ENCODE measurements at regions not wholly inside any gene's neighbourhood (a gene's known extent, or its start where the extent isn't known, plus 50 kb on each side); places are given as distances from the start of the nearest gene placed in this dataset.

DNA sequence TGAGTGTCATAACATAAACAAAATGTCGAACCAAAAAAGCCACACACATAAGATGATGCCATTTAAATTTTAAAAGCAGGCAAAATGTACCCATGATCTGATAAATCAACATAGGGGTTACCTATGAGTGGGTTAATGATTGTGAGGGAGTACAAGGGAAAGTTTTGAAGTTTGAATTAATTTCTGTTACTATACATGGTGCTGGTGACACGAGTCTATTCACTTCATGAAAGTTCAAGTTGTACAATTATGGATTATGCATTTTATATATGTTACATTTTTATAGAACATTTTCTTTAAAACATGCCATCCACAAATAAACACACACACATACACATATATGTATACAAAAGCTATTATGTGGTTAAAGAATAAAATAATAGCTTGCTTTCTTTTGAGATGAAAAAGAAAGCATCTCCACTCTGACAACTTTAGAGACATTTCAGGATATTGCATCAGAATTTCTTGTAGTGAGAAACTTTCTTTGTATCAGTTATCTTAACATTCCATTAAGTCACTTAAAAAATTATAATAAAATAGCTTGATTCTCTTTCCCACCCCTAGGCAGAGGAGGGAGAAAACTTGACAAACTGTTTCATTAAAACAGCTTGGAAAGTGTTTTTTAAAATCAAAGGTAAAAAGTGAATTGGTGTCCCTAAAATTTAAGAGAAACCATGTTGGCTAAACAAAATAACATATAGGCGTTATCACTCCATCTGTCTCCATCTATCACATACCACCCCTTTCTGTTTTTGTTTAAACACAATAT is 891.8 kb upstream of the NDST4 start:
- TF ChIP-seq, protein P1, sequence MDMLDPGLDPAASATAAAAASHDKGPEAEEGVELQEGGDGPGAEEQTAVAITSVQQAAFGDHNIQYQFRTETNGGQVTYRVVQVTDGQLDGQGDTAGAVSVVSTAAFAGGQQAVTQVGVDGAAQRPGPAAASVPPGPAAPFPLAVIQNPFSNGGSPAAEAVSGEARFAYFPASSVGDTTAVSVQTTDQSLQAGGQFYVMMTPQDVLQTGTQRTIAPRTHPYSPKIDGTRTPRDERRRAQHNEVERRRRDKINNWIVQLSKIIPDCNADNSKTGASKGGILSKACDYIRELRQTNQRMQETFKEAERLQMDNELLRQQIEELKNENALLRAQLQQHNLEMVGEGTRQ (IDR thresholded peaks at IDR 0.05; ENCODE audit: low read depth, low read length) = no peak
- no peak for TF ChIP-seq SMC3 (IDR thresholded peaks at IDR 0.05; ENCODE audit: low read depth, low read length)
- TF ChIP-seq FOS (IDR thresholded peaks at IDR 0.05; ENCODE audit: low read depth, low read length) = no peak
- no peak for TF ChIP-seq NFE2L2 (IDR thresholded peaks at IDR 0.05; ENCODE audit: low read depth, low read length)
- no peak for TF ChIP-seq MXI1 (IDR thresholded peaks at IDR 0.05; ENCODE audit: borderline replicate concordance, low read depth, low read length)
- no peak for TF ChIP-seq RFX5 (IDR thresholded peaks at IDR 0.05; ENCODE audit: low read depth, low read length)
- TF ChIP-seq POLR2A (IDR thresholded peaks at IDR 0.05; ENCODE audit: low read depth, low read length) = no peak
- TF ChIP-seq CHD1 (IDR thresholded peaks at IDR 0.05; ENCODE audit: low read depth, low read length) = no peak
- H2BK5ac ChIP-seq (ENCODE audit: low read depth, low read length, poor library complexity, severe bottlenecking) = no peak overlapping the region
- ChIA-PET CTCF (no interaction called here), POLR2A (ENCODE audit: unreplicated experiment) (no interaction called here)
- no peak for DNase-seq
- no peak overlapping the region for H2BK20ac ChIP-seq (ENCODE audit: low read depth, low read length)
- no peak overlapping the region for H2AK9ac ChIP-seq (replicated peaks; ENCODE audit: low read depth, low read length, poor library complexity)
- no peak overlapping the region for H4K5ac ChIP-seq (ENCODE audit: low read depth, low read length)
- no peaks in the 10 kb centered on the region for H3K79me1 ChIP-seq (ENCODE audit: low read depth in 1 of 2, low read length in 2 of 2)
- WGBS, 2 experiments (ENCODE audit: extremely low coverage in 2 of 2, insufficient read length in 1 of 2) = no CpG with 5 or more reads among the region's 3 CpGs
- no peak overlapping the region for H3K14ac ChIP-seq (replicated peaks; ENCODE audit: low read depth, low read length)
- in situ Hi-C loops (cut with MboI; ENCODE audit: low sequenced_read_pairs) = no loop called here
- intact Hi-C loops (cut with micrococcal nuclease) = no loop called here
- ATAC-seq (ENCODE audit: low read depth) = no peak
- no peak overlapping the region for H3K23ac ChIP-seq (ENCODE audit: low read depth, low read length)
- no peak overlapping the region for H3K18ac ChIP-seq (ENCODE audit: low read depth, low read length)
- H3K27me3 ChIP-seq (ENCODE audit: control insufficient read depth, insufficient read depth, low read length) = no peaks in the 10 kb centered on the region
- H3K4me1 ChIP-seq (ENCODE audit: control insufficient read depth, insufficient read depth, low read length) = no peaks in the 10 kb centered on the region
- H3K4me3 ChIP-seq (ENCODE audit: insufficient read depth, low read depth, low read length) = no peak overlapping the region
- H2BK15ac ChIP-seq (ENCODE audit: low read depth, low read length) = no peak overlapping the region
- H3K9ac ChIP-seq (ENCODE audit: low read depth, low read length) = no peak overlapping the region
- H2AK5ac ChIP-seq (ENCODE audit: low read depth, low read length) = no peak overlapping the region
- no peak overlapping the region for H4K91ac ChIP-seq (ENCODE audit: insufficient read depth, low read depth, low read length)
- H3K27ac ChIP-seq (ENCODE audit: insufficient read depth, low read length) = no peak overlapping the region
- H3K9me1 ChIP-seq (ENCODE audit: insufficient read depth, low read length) = no peaks in the 10 kb centered on the region
- H2BK120ac ChIP-seq (ENCODE audit: low read depth, low read length) = no peak overlapping the region
- no peak overlapping the region for H3K56ac ChIP-seq (ENCODE audit: extremely low read depth, insufficient read depth, low read length)
- H3K4me2 ChIP-seq (ENCODE audit: low read depth, low read length) = no peak overlapping the region
- no peaks in the 10 kb centered on the region for H3K36me3 ChIP-seq (ENCODE audit: control insufficient read depth, insufficient read depth, low read length)
- H3K4ac ChIP-seq (ENCODE audit: low read depth, low read length) = no peak overlapping the region
- H2AFZ ChIP-seq (replicated peaks; ENCODE audit: low read length, poor library complexity) = no peak overlapping the region
- no peak overlapping the region for H4K8ac ChIP-seq (ENCODE audit: low read depth in 2 of 2, low read length in 2 of 2)
- no TSS peak for BruUV-seq (replicated peaks)
- H4K20me1 ChIP-seq (ENCODE audit: insufficient read depth, low read length) = no peaks in the 10 kb centered on the region
- H3K9me3 ChIP-seq (ENCODE audit: control insufficient read depth, insufficient read depth, low read length) = peaks cover 3% of the 10 kb centered on the region; the same call in 1 of the 2 replicates
- dilution Hi-C loops (cut with HindIII; ENCODE audit: low sequenced_read_pairs, unreplicated experiment) = no loop called here

Measured in IMR-90 (cell line).